Smooth muscle cell (in vitro differentiated cells): ENCODE measurements at regions not wholly inside any gene's neighbourhood (a gene's known extent, or its start where the extent isn't known, plus 50 kb on each side); places are given as distances from the start of the nearest gene placed in this dataset.

ENCODE experiments used
- DNase-seq: peaks from one replicate; lab custom pipeline; 2025; ENCODE audit not compliant: unreplicated experiment; lab: John Stamatoyannopoulos, UW
- H2AFZ ChIP-seq: fragments of 200-600 bp; sonication (generic); 2 replicates; pipeline ENCODE4 v1.6.0; 2016; ENCODE audit warnings: antibody characterized with exemption, low read depth, mild to moderate bottlenecking
- H3F3A ChIP-seq: fragments of 200-600 bp; sonication (generic); 2 replicates; pipeline ENCODE4 v1.6.0; 2017; ENCODE audit warnings: antibody characterized with exemption, low read depth
- H3K27ac ChIP-seq: fragments of 200-600 bp; sonication (generic); 2 replicates; pipeline ENCODE4 v1.5.1; 2016; ENCODE audit warnings: low read depth, mild to moderate bottlenecking
- H3K27me3 ChIP-seq: fragments of 200-600 bp; sonication (generic); 2 replicates; pipeline ENCODE4 v1.6.1; 2016; ENCODE audit warnings: low read depth, mild to moderate bottlenecking
- H3K36me3 ChIP-seq: fragments of 200-600 bp; sonication (generic); 2 replicates; pipeline ENCODE4 v1.5.1; 2016; ENCODE audit warnings: low read depth
- H3K4me1 ChIP-seq: fragments of 200-600 bp; sonication (generic); 2 replicates; pipeline ENCODE4 v1.5.1; 2016; ENCODE audit warnings: low read depth
- H3K4me2 ChIP-seq: fragments of 200-600 bp; sonication (generic); 2 replicates; pipeline ENCODE4 v1.6.0; 2016; ENCODE audit warnings: mild to moderate bottlenecking
- H3K4me3 ChIP-seq: fragments of 200-600 bp; sonication (generic); 2 replicates; pipeline ENCODE4 v1.5.1; 2016; ENCODE audit warnings: mild to moderate bottlenecking
- H3K79me2 ChIP-seq: fragments of 200-600 bp; sonication (generic); 2 replicates; pipeline ENCODE4 v1.6.0; 2016; ENCODE audit warnings: low read depth, mild to moderate bottlenecking
- H3K9ac ChIP-seq: fragments of 200-600 bp; sonication (generic); 2 replicates; pipeline ENCODE4 v1.6.0; 2016; ENCODE audit warnings: low read depth
- H3K9me3 ChIP-seq: fragments of 200-600 bp; sonication (generic); replicated peaks from 2 replicates; pipeline ENCODE4 v1.5.1; 2016; ENCODE audit warnings: low read depth
- H4K20me1 ChIP-seq: fragments of 200-600 bp; sonication (generic); 2 replicates; pipeline ENCODE4 v1.6.0; 2016; ENCODE audit warnings: low read depth
- CTCF ChIP-seq: fragments of 200-600 bp; sonication (generic); IDR thresholded peaks from 2 replicates; pipeline ENCODE4 v1.5.1; 2017; ENCODE audit warnings: borderline replicate concordance, mild to moderate bottlenecking, antibody characterized with exemption; ENCODE audit not compliant: insufficient read depth, poor library complexity, severe bottlenecking
- WGBS: methylation state at CpG from one replicate; pipeline ENCODE4 v1.1.7; 2016; ENCODE audit warnings: low lambda C conversion rate; 5-methylcytosine and 5-hydroxymethylcytosine counted together

GRCh38 chr9:107898761-107899160, 409.2 kb upstream of the KLF4 start:
- H3K9ac ChIP-seq = no peak overlapping the region
- no peaks in the 10 kb centered on the region for H3F3A ChIP-seq
- no peaks in the 10 kb centered on the region for H3K79me2 ChIP-seq
- no peak for DNase-seq
- peak overlapping the region; percentile 29 for H3K4me2 ChIP-seq
- H4K20me1 ChIP-seq = no peaks in the 10 kb centered on the region
- H3K9me3 ChIP-seq = no peaks in the 10 kb centered on the region
- 63% methylated on average over 2 of the region's 2 CpGs for WGBS
- no peak for TF ChIP-seq CTCF
- H3K36me3 ChIP-seq = no peaks in the 10 kb centered on the region
- no peak overlapping the region for H3K27ac ChIP-seq
- no peak overlapping the region for H2AFZ ChIP-seq
- no peak overlapping the region for H3K4me3 ChIP-seq
- H3K4me1 ChIP-seq = no peaks in the 10 kb centered on the region
- no peaks in the 10 kb centered on the region for H3K27me3 ChIP-seq

- Histone ChIP-seq H4K20me1 (no peaks in the 10 kb centered on the region), H3K9me3 (no peaks in the 10 kb centered on the region), H3F3A (no peaks in the 10 kb centered on the region), H3K27ac (no peak overlapping the region), H3K36me3 (no peaks in the 10 kb centered on the region), H3K9ac (no peak overlapping the region), H3K4me3 (no peak overlapping the region), H2AFZ (no peak overlapping the region), H3K79me2 (no peaks in the 10 kb centered on the region), H3K27me3 (no peaks in the 10 kb centered on the region), H3K4me1 (no peaks in the 10 kb centered on the region), H3K4me2 (no peak overlapping the region)
- TF ChIP-seq CTCF = no peak
- no peak for DNase-seq
- WGBS = 100% methylated on average over 1 of the region's 1 CpG
These were observed 407.0 kb upstream of the KLF4 start for GRCh38 chr9:107896544-107896943.

GRCh38 chr9:107895501-107896001, 406.0 kb upstream of the KLF4 start:
- H4K20me1 ChIP-seq = no peaks in the 10 kb centered on the region
- no peak for TF ChIP-seq CTCF
- DNase-seq = no peak
- H3K27ac ChIP-seq = peak overlapping the region; percentile 19
- H3K4me1 ChIP-seq = no peaks in the 10 kb centered on the region
- H2AFZ ChIP-seq = no peak overlapping the region
- H3F3A ChIP-seq = no peaks in the 10 kb centered on the region
- WGBS = 49% methylated on average over 8 of the region's 8 CpGs
- no peaks in the 10 kb centered on the region for H3K27me3 ChIP-seq
- H3K9me3 ChIP-seq = no peaks in the 10 kb centered on the region
- peak overlapping the region; percentile 54 for H3K4me2 ChIP-seq
- H3K9ac ChIP-seq = no peak overlapping the region
- no peaks in the 10 kb centered on the region for H3K36me3 ChIP-seq
- no peak overlapping the region for H3K4me3 ChIP-seq
- H3K79me2 ChIP-seq = no peaks in the 10 kb centered on the region

GRCh38 chr9:107894572-107895261, 405.1 kb upstream of the KLF4 start:
- H3K9me3 ChIP-seq = no peaks in the 10 kb centered on the region
- no peaks in the 10 kb centered on the region for H3K27me3 ChIP-seq
- H3K36me3 ChIP-seq = no peaks in the 10 kb centered on the region
- H4K20me1 ChIP-seq = no peaks in the 10 kb centered on the region
- 50% methylated on average over 11 of the region's 11 CpGs for WGBS
- no peaks in the 10 kb centered on the region for H3K4me1 ChIP-seq
- no peak overlapping the region for H3K4me3 ChIP-seq
- DNase-seq = no peak
- peak overlapping the region; percentile 54 for H3K4me2 ChIP-seq
- TF ChIP-seq CTCF = no peak
- no peaks in the 10 kb centered on the region for H3F3A ChIP-seq
- H3K27ac ChIP-seq = peak overlapping the region; percentile 19
- no peak overlapping the region for H3K9ac ChIP-seq
- H2AFZ ChIP-seq = no peak overlapping the region
- H3K79me2 ChIP-seq = no peaks in the 10 kb centered on the region
